Prostate gland (tissue), 2 donors: ENCODE measurements at regions not wholly inside any gene's neighbourhood (a gene's known extent, or its start where the extent isn't known, plus 50 kb on each side); places are given as distances from the start of the nearest gene placed in this dataset.

Experiments used
- CTCF ChIP-seq, 4 experiments: fragments of 200-600 bp in 2 of 4; fragments of 450-650 bp in 2 of 4; sonication (generic) in 2 of 4; IDR thresholded peaks; 1 replicate in 3 of 4; 2 replicates in 1 of 4; pipeline ENCODE4 v1.5.1; 2016 to 2019; ENCODE audit warnings: antibody characterized with exemption in 4 of 4, mild to moderate bottlenecking in 2 of 4, moderate library complexity in 2 of 4
- POLR2A ChIP-seq: fragments of 450-650 bp; IDR thresholded peaks from one replicate; pipeline ENCODE4 v1.6.1; 2016; ENCODE audit warnings: antibody characterized with exemption, mild to moderate bottlenecking

- TF ChIP-seq POLR2A: no peak
- TF ChIP-seq CTCF (IDR thresholded peaks at IDR 0.05): no peak
Measured at GRCh38 chr3:54062546-54062945, 59.8 kb upstream of the CACNA2D3 start.
